ENCODE measurements at regions not wholly inside any gene's neighbourhood (a gene's known extent, or its start where the extent isn't known, plus 50 kb on each side); places are given as distances from the start of the nearest gene placed in this dataset.

DNA sequence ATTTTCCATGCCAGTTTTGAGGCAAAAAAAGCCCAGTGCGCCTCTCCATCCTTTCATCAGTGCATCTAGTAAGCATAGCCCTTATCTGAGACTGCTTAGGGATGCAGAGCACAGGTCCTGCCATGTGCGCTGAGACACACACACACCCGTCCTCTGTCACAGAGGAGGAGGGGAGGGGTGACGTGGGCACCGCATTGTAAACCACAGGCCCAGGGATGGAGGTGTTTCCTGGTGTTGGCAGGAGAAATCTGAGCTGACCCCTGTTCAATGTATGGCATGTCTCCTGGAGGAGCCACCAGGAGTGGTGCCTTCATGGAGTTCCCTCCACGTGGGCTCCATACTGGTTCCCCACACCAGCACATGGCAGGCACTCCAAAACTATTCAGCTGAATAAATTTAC, 65.8 kb upstream of the HELT start:
- peaks cover 17 to 68% of the 10 kb centered on the region in 2 experiments for H3K27me3 ChIP-seq (ENCODE audit: control insufficient read depth in 2 of 2, insufficient read depth in 2 of 2, low read length in 2 of 2)

More for the DNA sequence above, 65.8 kb upstream of the HELT start:
- in situ Hi-C loops (cut with MboI) (no loop called here), intact Hi-C loops (cut with micrococcal nuclease) (no loop called here)
- BruUV-seq (replicated peaks), result no TSS peak
- Histone ChIP-seq H3K79me2 (ENCODE audit: control insufficient read depth, insufficient read depth, low read length) (no peaks in the 10 kb centered on the region), H3K4me3 (no peak overlapping the region), H2AFZ (ENCODE audit: low read depth, low read length) (no peak overlapping the region), H3K27ac (ENCODE audit: extremely low read depth, low read depth, low read length) (no peak overlapping the region), H3K9me1 (ENCODE audit: control insufficient read depth, insufficient read depth, low read length) (no peaks in the 10 kb centered on the region), H3K9ac (ENCODE audit: insufficient read depth in 1 of 2, low read depth in 2 of 2, low read length in 2 of 2) (no peak overlapping the region), H3K4me1 (replicated peaks in 1 of 2; ENCODE audit: control insufficient read depth in 2 of 2, insufficient read depth in 2 of 2, low read length in 2 of 2) (no peaks in the 10 kb centered on the region), H3K4me2 (ENCODE audit: insufficient read depth, low read length) (no peak overlapping the region), H4K20me1 (replicated peaks; ENCODE audit: control insufficient read depth, insufficient read depth, low read length) (no peaks in the 10 kb centered on the region), H3K36me3 (ENCODE audit: control insufficient read depth, insufficient read depth, low read length) (no peaks in the 10 kb centered on the region), H3K9me3 (replicated peaks; ENCODE audit: control insufficient read depth, insufficient read depth, low read depth, low read length) (no peaks in the 10 kb centered on the region)
- POLR2A ChIA-PET, result no interaction called here
- WGBS (ENCODE audit: insufficient coverage, low coverage, missing lambda C conversion rate), result 0% methylated on average over 2 of the region's 6 CpGs
- FAIRE-seq (no peak), DNase-seq (ENCODE audit: extremely low read depth in 1 of 4, low spot score in 3 of 4) (no peak), ATAC-seq (no peak)
- CTCF ChIA-PET (ENCODE audit: low intra/inter-chr PET ratio), result no interaction called here
- TF ChIP-seq ZSCAN29 (IDR thresholded peaks at IDR 0.05), result no peak
- TF ChIP-seq, protein P1, sequence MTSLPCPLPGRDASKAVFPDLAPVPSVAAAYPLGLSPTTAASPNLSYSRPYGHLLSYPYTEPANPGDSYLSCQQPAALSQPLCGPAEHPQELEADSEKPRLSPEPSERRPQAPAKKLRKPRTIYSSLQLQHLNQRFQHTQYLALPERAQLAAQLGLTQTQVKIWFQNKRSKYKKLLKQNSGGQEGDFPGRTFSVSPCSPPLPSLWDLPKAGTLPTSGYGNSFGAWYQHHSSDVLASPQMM (CRISPR knock-in tag; IDR thresholded peaks at IDR 0.05), result no peak
- no peak for TF ChIP-seq HNRNPLL (IDR thresholded peaks at IDR 0.05; ENCODE audit: low read depth, low read length, poor library complexity, severe bottlenecking)
- TF ChIP-seq, protein P2, sequence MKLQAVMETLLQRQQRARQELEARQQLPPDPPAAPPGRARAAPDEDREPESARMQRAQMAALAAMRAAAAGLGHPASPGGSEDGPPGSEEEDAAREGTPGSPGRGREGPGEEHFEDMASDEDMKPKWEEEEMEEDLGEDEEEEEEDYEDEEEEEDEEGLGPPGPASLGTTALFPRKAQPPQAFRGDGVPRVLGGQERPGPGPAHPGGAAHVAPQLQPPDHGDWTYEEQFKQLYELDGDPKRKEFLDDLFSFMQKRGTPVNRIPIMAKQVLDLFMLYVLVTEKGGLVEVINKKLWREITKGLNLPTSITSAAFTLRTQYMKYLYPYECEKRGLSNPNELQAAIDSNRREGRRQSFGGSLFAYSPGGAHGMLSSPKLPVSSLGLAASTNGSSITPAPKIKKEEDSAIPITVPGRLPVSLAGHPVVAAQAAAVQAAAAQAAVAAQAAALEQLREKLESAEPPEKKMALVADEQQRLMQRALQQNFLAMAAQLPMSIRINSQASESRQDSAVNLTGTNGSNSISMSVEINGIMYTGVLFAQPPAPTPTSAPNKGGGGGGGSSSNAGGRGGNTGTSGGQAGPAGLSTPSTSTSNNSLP (IDR thresholded peaks at IDR 0.05; ENCODE audit: borderline replicate concordance, low read depth, low read length), result no peak
- TF ChIP-seq, protein P3, sequence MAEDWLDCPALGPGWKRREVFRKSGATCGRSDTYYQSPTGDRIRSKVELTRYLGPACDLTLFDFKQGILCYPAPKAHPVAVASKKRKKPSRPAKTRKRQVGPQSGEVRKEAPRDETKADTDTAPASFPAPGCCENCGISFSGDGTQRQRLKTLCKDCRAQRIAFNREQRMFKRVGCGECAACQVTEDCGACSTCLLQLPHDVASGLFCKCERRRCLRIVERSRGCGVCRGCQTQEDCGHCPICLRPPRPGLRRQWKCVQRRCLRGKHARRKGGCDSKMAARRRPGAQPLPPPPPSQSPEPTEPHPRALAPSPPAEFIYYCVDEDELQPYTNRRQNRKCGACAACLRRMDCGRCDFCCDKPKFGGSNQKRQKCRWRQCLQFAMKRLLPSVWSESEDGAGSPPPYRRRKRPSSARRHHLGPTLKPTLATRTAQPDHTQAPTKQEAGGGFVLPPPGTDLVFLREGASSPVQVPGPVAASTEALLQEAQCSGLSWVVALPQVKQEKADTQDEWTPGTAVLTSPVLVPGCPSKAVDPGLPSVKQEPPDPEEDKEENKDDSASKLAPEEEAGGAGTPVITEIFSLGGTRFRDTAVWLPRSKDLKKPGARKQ (CRISPR knock-in tag; IDR thresholded peaks at IDR 0.05), result no peak
- no peak for TF ChIP-seq ZBTB1 (CRISPR knock-in tag; IDR thresholded peaks at IDR 0.05; ENCODE audit: borderline replicate concordance, low read depth)
- no peak for TF ChIP-seq SIN3B (IDR thresholded peaks at IDR 0.05; ENCODE audit: low read depth)
- no peak for TF ChIP-seq POLR2AphosphoS2 (IDR thresholded peaks at IDR 0.05; ENCODE audit: low read length)
- TF ChIP-seq RBM39 (optimal IDR thresholded peaks at IDR 0.05; ENCODE audit: low read depth, low read length), result no peak
- no peak for TF ChIP-seq SMAD4 (CRISPR knock-in tag; conservative IDR thresholded peaks at IDR 0.05)
- TF ChIP-seq ZNF184 (CRISPR knock-in tag; IDR thresholded peaks at IDR 0.05), result no peak
- no peak for TF ChIP-seq ADNP (tag; IDR thresholded peaks at IDR 0.05)
- TF ChIP-seq CBX1 (IDR thresholded peaks at IDR 0.05; ENCODE audit: low read depth), result no peak
- no peak for TF ChIP-seq ZC3H8 (IDR thresholded peaks at IDR 0.05)

All from K562 (cell line).